CD4-positive, alpha-beta T cell (primary cell): ENCODE measurements at regions not wholly inside any gene's neighbourhood (a gene's known extent, or its start where the extent isn't known, plus 50 kb on each side); places are given as distances from the start of the nearest gene placed in this dataset.

Source experiments
- ATAC-seq: fragments of 200-7000 bp; cut with Tn5 transposase; one replicate; pipeline ENCODE4 v1.10.0; 2022; ENCODE audit warnings: mild to moderate bottlenecking; ENCODE audit not compliant: poor library complexity
- CTCF ChIA-PET: fragments of 350-600 bp; sonication (Branson Sonifier 250); formaldehyde crosslinking; loops from one replicate; lab custom pipeline; 2021; ENCODE audit warnings: antibody characterized with exemption, inconsistent platforms; lab: Charles Lee
- POLR2A ChIA-PET: fragments of 350-600 bp; sonication (Branson Sonifier 250); formaldehyde crosslinking; loops from one replicate; lab custom pipeline; 2021; ENCODE audit warnings: antibody characterized with exemption, inconsistent platforms; lab: Charles Lee
- DNase-seq, 14 experiments: peaks; one replicate each; pipeline ENCODE4 v3.0.0-alpha.2; 2013 to 2020; ENCODE audit warnings: mixed read lengths in 2 of 14
- H3K27ac ChIP-seq, 2 donors: one replicate each; pipeline versions ENCODE4 v1.5.1 to v1.7.0; 2013; ENCODE audit warnings: low read length in 2 of 2, low read depth in 1 of 2, mild to moderate bottlenecking in 1 of 2
- H3K27me3 ChIP-seq, 2 experiments: 1 replicate in 1 of 2; 2 replicates in 1 of 2; pipeline versions ENCODE4 v1.6.1 to v1.7.0; 2013; ENCODE audit warnings: low read length in 2 of 2, control low read depth in 1 of 2, mild to moderate bottlenecking in 1 of 2, moderate library complexity in 1 of 2; ENCODE audit not compliant: insufficient read depth in 2 of 2, control insufficient read depth in 1 of 2
- H3K36me3 ChIP-seq: one replicate; pipeline ENCODE4 v1.6.1; 2013; ENCODE audit warnings: low read length, control low read depth; ENCODE audit not compliant: insufficient read depth
- H3K4me1 ChIP-seq: one replicate; pipeline ENCODE4 v1.6.1; 2013; ENCODE audit warnings: low read length, control low read depth; ENCODE audit not compliant: insufficient read depth
- H3K4me3 ChIP-seq: one replicate; pipeline ENCODE4 v1.5.1; 2013; ENCODE audit warnings: mild to moderate bottlenecking, low read length, moderate library complexity
- H3K9me3 ChIP-seq, 2 experiments: 1 replicate in 1 of 2; 2 replicates in 1 of 2; pipeline versions ENCODE4 v1.6.1 to v1.7.0; 2013; ENCODE audit warnings: low read length in 2 of 2, mild to moderate bottlenecking in 2 of 2, control low read depth in 1 of 2, moderate library complexity in 1 of 2; ENCODE audit not compliant: control insufficient read depth in 1 of 2, insufficient read depth in 1 of 2
- H3K27ac Mint-ChIP-seq: one replicate; pipeline ENCODE4 v1.8.0; 2020; ENCODE audit warnings: mixed read lengths
- H3K27me3 Mint-ChIP-seq: one replicate; pipeline ENCODE4 v1.8.0; 2021; ENCODE audit warnings: mixed read lengths
- H3K36me3 Mint-ChIP-seq: one replicate; pipeline ENCODE4 v1.8.0; 2021; ENCODE audit warnings: low read depth, mixed read lengths
- H3K4me1 Mint-ChIP-seq: one replicate; pipeline ENCODE4 v1.8.0; 2021; ENCODE audit warnings: low read depth, mixed read lengths
- H3K4me3 Mint-ChIP-seq: one replicate; pipeline ENCODE4 v1.8.0; 2020; ENCODE audit warnings: mild to moderate bottlenecking, mixed read lengths
- H3K9me3 Mint-ChIP-seq: one replicate; pipeline ENCODE4 v1.8.0; 2020; ENCODE audit warnings: mixed read lengths
- intact Hi-C, 2 experiments: fragments of 100-400 bp; cut with DNase I in 1 of 2; cut with micrococcal nuclease in 1 of 2; formaldehyde crosslinking; loops; one replicate each; pipeline versions ENCODE4 v1.15.1 to v1.9.0; 2023 to 2025; cut with DNase I, micrococcal nuclease
- TF ChIP-seq, protein P1 (sequence below): fragments of 200-600 bp; IDR thresholded peaks from one replicate; pipeline ENCODE4 v1.8.0; 2022; ENCODE audit warnings: antibody characterized with exemption, mild to moderate bottlenecking

DNA sequence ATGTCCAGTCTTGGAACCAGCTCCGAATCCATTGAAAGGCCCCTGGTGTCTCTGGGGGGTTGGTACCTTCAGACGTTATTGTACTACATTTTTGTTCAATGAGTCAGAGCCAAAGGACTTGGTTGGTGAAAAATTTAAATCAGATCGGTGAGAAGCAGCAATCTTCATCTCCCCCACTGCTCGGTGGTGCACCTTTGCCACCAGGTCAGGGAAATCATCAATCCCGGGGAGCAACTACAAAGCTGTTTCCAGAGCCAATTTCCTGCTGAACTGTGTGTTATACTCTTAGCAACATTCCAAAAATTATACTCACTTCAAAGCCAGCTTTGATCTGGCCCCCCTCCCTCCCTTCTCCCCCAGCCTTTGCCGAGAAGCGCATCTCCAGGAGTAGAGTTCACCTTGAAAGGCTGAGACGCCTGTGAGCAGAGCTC lies 375.2 kb upstream of the WWC1 start:
- TF ChIP-seq, protein P1, sequence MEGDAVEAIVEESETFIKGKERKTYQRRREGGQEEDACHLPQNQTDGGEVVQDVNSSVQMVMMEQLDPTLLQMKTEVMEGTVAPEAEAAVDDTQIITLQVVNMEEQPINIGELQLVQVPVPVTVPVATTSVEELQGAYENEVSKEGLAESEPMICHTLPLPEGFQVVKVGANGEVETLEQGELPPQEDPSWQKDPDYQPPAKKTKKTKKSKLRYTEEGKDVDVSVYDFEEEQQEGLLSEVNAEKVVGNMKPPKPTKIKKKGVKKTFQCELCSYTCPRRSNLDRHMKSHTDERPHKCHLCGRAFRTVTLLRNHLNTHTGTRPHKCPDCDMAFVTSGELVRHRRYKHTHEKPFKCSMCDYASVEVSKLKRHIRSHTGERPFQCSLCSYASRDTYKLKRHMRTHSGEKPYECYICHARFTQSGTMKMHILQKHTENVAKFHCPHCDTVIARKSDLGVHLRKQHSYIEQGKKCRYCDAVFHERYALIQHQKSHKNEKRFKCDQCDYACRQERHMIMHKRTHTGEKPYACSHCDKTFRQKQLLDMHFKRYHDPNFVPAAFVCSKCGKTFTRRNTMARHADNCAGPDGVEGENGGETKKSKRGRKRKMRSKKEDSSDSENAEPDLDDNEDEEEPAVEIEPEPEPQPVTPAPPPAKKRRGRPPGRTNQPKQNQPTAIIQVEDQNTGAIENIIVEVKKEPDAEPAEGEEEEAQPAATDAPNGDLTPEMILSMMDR: no peak
- intact Hi-C loops: no loop called here
- DNase-seq (no peak), ATAC-seq (no peak)
- ChIA-PET POLR2A (no interaction called here), CTCF (no interaction called here)
- no peaks in the 10 kb centered on the region for H3K4me1 Mint-ChIP-seq
- H3K27ac Mint-ChIP-seq: no peak overlapping the region
- no peaks in the 10 kb centered on the region for H3K27me3 ChIP-seq
- no peaks in the 10 kb centered on the region for H3K4me1 ChIP-seq
- no peaks in the 10 kb centered on the region for H3K27me3 Mint-ChIP-seq
- no peak overlapping the region for H3K4me3 ChIP-seq
- H3K4me3 Mint-ChIP-seq: no peak overlapping the region
- H3K36me3 ChIP-seq: no peaks in the 10 kb centered on the region
- no peaks in the 10 kb centered on the region for H3K36me3 Mint-ChIP-seq
- no peak overlapping the region for H3K27ac ChIP-seq
- no peaks in the 10 kb centered on the region for H3K9me3 Mint-ChIP-seq
- H3K9me3 ChIP-seq: peaks cover 0 to 8% of the 10 kb centered on the region in 2 experiments

DNA sequence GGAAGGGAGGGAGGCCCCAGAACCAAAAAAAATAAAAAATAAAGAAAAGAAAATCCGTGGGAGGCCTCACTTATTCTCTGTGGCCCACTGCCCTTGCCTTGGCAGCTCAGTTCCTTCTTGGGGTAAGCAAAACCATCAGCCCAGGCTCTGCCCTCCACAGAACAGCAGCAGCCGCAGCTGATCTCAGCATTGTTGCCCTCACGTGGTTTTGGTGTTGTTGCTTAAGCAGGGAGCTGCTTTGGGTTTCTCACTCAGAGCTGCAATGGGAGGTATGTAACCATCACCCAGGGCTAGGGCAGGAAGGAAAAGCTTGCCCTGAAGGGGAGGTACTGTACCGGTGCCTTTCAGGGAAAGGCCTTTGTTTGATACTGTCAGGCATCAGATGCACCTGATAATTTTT lies 374.7 kb upstream of the WWC1 start:
- DNase-seq: no peak
- ChIA-PET CTCF (no interaction called here), POLR2A (no interaction called here)
- Histone ChIP-seq H3K9me3 (peaks cover 0 to 5% of the 10 kb centered on the region in 2 experiments), H3K36me3 (no peaks in the 10 kb centered on the region), H3K4me1 (no peaks in the 10 kb centered on the region), H3K27ac (no peak overlapping the region), H3K4me3 (no peak overlapping the region), H3K27me3 (no peaks in the 10 kb centered on the region)
- Mint-ChIP-seq H3K27ac (no peak overlapping the region), H3K9me3 (no peaks in the 10 kb centered on the region), H3K36me3 (no peaks in the 10 kb centered on the region), H3K4me1 (no peaks in the 10 kb centered on the region), H3K4me3 (no peak overlapping the region), H3K27me3 (no peaks in the 10 kb centered on the region)
- no peak for ATAC-seq
- TF ChIP-seq, protein P1: no peak
- intact Hi-C loops: no loop called here

DNA sequence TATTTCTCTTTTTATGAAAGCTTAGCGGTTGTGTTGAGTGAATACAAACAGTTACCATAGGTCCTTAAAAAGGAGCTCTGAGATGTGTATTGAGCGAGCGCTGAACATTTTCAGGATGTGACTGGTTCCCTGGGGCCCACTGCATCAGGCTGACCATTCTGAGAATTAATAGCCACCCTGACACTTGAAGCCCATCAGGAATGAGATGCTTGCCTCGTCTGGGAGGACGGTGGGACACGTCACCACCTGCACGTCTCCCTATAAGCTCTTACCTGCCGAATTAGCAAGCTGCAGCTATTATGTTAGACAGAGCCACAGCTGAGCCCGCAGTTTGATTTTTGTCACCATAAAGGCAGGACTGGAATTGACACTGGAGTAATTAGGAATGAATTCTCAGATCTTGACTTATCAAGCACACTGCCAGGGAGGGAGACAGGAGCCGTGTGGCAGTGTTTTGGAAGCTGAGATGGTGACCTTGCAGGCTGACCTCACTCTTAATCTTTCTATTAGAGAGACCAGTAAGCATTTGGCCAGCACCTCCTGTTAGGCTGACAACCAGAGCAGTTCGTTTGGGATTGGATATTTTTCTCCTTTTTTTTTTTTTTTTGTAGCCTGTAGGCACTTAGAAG lies 373.1 kb upstream of the WWC1 start:
- Mint-ChIP-seq H3K27me3 (no peaks in the 10 kb centered on the region), H3K36me3 (no peaks in the 10 kb centered on the region), H3K27ac (no peak overlapping the region), H3K4me3 (no peak overlapping the region), H3K4me1 (no peaks in the 10 kb centered on the region), H3K9me3 (no peaks in the 10 kb centered on the region)
- ATAC-seq (no peak), DNase-seq (no peak)
- CTCF ChIA-PET: no interaction called here
- Histone ChIP-seq H3K9me3 (peaks cover 0 to 5% of the 10 kb centered on the region in 2 experiments), H3K27me3 (no peaks in the 10 kb centered on the region), H3K4me1 (no peaks in the 10 kb centered on the region), H3K36me3 (no peaks in the 10 kb centered on the region), H3K4me3 (no peak overlapping the region), H3K27ac (no peak overlapping the region)
- TF ChIP-seq, protein P1: no peak
- intact Hi-C loops: no loop called here
- POLR2A ChIA-PET: no interaction called here
